Suprapubic skin (tissue), 4 donors: ENCODE measurements at regions not wholly inside any gene's neighbourhood (a gene's known extent, or its start where the extent isn't known, plus 50 kb on each side); places are given as distances from the start of the nearest gene placed in this dataset.

Source experiments
- EP300 ChIP-seq: sonication (generic); formaldehyde crosslinking; IDR thresholded peaks from one replicate; pipeline ENCODE4 v1.6.1; 2017; ENCODE audit warnings: antibody characterized with exemption
- POLR2AphosphoS5 ChIP-seq, 3 donors: sonication (generic); formaldehyde crosslinking; IDR thresholded peaks; one replicate each; pipeline ENCODE4 v1.6.1; 2017; ENCODE audit warnings: antibody characterized with exemption in 3 of 3
- TF ChIP-seq, protein P1 (sequence below), 2 donors: fragments of 200-600 bp in 1 of 2; fragments of 450-650 bp in 1 of 2; sonication (generic) in 1 of 2; IDR thresholded peaks; one replicate each; pipeline ENCODE4 v1.5.1; 2016 to 2019; ENCODE audit warnings: antibody characterized with exemption in 2 of 2, mild to moderate bottlenecking in 1 of 2, moderate library complexity in 1 of 2

- TF ChIP-seq EP300 (no peak), POLR2AphosphoS5 (IDR thresholded peaks at IDR 0.05) (no peak)
- TF ChIP-seq, protein P1, sequence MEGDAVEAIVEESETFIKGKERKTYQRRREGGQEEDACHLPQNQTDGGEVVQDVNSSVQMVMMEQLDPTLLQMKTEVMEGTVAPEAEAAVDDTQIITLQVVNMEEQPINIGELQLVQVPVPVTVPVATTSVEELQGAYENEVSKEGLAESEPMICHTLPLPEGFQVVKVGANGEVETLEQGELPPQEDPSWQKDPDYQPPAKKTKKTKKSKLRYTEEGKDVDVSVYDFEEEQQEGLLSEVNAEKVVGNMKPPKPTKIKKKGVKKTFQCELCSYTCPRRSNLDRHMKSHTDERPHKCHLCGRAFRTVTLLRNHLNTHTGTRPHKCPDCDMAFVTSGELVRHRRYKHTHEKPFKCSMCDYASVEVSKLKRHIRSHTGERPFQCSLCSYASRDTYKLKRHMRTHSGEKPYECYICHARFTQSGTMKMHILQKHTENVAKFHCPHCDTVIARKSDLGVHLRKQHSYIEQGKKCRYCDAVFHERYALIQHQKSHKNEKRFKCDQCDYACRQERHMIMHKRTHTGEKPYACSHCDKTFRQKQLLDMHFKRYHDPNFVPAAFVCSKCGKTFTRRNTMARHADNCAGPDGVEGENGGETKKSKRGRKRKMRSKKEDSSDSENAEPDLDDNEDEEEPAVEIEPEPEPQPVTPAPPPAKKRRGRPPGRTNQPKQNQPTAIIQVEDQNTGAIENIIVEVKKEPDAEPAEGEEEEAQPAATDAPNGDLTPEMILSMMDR (IDR thresholded peaks at IDR 0.05): no peak
These were observed 215.9 kb upstream of the DMRT1 start for GRCh38 chr9:625613-626012.
